ENCODE measurements at regions not wholly inside any gene's neighbourhood (a gene's known extent, or its start where the extent isn't known, plus 50 kb on each side); places are given as distances from the start of the nearest gene placed in this dataset.

DNA sequence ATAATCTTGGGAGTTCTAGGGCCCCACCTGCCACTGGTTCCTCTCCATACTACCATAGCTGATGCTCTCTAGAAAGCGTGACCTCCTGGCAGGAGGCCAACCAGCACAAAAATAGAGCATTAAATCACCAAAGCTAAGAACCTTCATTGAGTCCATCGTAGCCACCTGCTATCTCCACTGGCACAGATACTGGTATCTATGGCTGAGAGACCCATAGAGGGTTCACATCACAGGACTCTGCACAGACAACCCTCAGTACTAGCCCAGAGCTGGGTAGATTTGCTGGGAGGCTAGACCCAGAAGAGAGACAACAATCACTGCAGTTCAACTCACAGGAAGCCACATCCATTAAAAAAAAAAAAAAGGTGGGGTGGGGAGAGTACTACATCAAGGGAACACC, 509.1 kb downstream of the DTWD2 start:
- TF ChIP-seq, protein P1, sequence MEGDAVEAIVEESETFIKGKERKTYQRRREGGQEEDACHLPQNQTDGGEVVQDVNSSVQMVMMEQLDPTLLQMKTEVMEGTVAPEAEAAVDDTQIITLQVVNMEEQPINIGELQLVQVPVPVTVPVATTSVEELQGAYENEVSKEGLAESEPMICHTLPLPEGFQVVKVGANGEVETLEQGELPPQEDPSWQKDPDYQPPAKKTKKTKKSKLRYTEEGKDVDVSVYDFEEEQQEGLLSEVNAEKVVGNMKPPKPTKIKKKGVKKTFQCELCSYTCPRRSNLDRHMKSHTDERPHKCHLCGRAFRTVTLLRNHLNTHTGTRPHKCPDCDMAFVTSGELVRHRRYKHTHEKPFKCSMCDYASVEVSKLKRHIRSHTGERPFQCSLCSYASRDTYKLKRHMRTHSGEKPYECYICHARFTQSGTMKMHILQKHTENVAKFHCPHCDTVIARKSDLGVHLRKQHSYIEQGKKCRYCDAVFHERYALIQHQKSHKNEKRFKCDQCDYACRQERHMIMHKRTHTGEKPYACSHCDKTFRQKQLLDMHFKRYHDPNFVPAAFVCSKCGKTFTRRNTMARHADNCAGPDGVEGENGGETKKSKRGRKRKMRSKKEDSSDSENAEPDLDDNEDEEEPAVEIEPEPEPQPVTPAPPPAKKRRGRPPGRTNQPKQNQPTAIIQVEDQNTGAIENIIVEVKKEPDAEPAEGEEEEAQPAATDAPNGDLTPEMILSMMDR (IDR thresholded peaks at IDR 0.05): no peak
- TF ChIP-seq POLR2A (IDR thresholded peaks at IDR 0.05): no peak

Data from Peyer's patch (tissue), 4 donors.